NAMALWA (cell line): ENCODE measurements at regions not wholly inside any gene's neighbourhood (a gene's known extent, or its start where the extent isn't known, plus 50 kb on each side); places are given as distances from the start of the nearest gene placed in this dataset.
A peak's percentile ranks its signal among the peaks of the same experiment; 100 is the strongest.

Experiments
- DNase-seq: peaks from one replicate; pipeline ENCODE4 v3.0.0-alpha.2; 2015; ENCODE audit warnings: low spot score

GRCh38 chrX:79300856-79301255, 66.3 kb downstream of the ITM2A start:
- DNase-seq: no peak

GRCh38 chrX:79290596-79290995, 76.5 kb downstream of the ITM2A start:
- DNase-seq: no peak

GRCh38 chrX:79288733-79289132, 78.4 kb downstream of the ITM2A start:
- DNase-seq: no peak

GRCh38 chrX:79287724-79288123, 79.4 kb downstream of the ITM2A start:
- DNase-seq: no peak

GRCh38 chrX:79281775-79282174, 85.4 kb downstream of the ITM2A start:
- DNase-seq: no peak

GRCh38 chrX:79270401-79270800, 96.7 kb downstream of the ITM2A start:
- DNase-seq: peak; percentile 71

- no peak for DNase-seq
Observed at GRCh38 chrX:79268788-79269187, 98.3 kb downstream of the ITM2A start.

- DNase-seq: no peak
Observed at GRCh38 chrX:79266702-79267101, 100.4 kb downstream of the ITM2A start.

- DNase-seq: no peak
Observed at GRCh38 chrX:79263550-79263949, 103.6 kb downstream of the ITM2A start.

- DNase-seq: peak; percentile 86
Observed at GRCh38 chrX:79259073-79259689, 108.0 kb downstream of the ITM2A start.

GRCh38 chrX:79243691-79244090, 99.2 kb downstream of the GPR174 start:
- no peak for DNase-seq

GRCh38 chrX:79235899-79236298, 91.4 kb downstream of the GPR174 start:
- no peak for DNase-seq

- DNase-seq: no peak
Observed at GRCh38 chrX:79231662-79232061, 87.2 kb downstream of the GPR174 start.
